PC-3 (cell line): ENCODE measurements at regions not wholly inside any gene's neighbourhood (a gene's known extent, or its start where the extent isn't known, plus 50 kb on each side); places are given as distances from the start of the nearest gene placed in this dataset.

Source experiments
- ATAC-seq: fragments of 200-7000 bp; cut with Tn5 transposase; 2 replicates; pipeline ENCODE4 v1.9.1; 2020; ENCODE audit warnings: mild to moderate bottlenecking, moderate library complexity
- BruUV-seq: library from RNA; stranded (reverse); fragments of 400-500 nt; replicated peaks from 2 replicates; lab custom pipeline; 2021; lab: Mats Ljungman, UMichigan
- CTCF ChIA-PET: fragments of 300-600 bp; sonication (Branson Sonifier 250); formaldehyde crosslinking; loops from one replicate; lab custom pipeline; 2022; ENCODE audit warnings: antibody characterized with exemption; lab: Charles Lee
- POLR2A ChIA-PET: fragments of 300-600 bp; sonication (Branson Sonifier 250); formaldehyde crosslinking; loops from one replicate; lab custom pipeline; 2022; ENCODE audit warnings: antibody characterized with exemption; ENCODE audit not compliant: unreplicated experiment; lab: Charles Lee
- DNase-seq: peaks from one replicate; pipeline ENCODE4 v3.0.0-alpha.2; 2015
- H2AFZ ChIP-seq: fragments of 300-600 bp; sonication (generic); 2 replicates; pipeline ENCODE4 v1.6.0; 2016; ENCODE audit warnings: antibody characterized with exemption, low read length
- H3F3A ChIP-seq: fragments of 300-600 bp; sonication (generic); one replicate; pipeline ENCODE4 v1.6.0; 2017; ENCODE audit warnings: antibody characterized with exemption, low read length, control low read depth, mild to moderate bottlenecking; ENCODE audit not compliant: unreplicated experiment
- H3K27ac ChIP-seq: fragments of 300-600 bp; sonication (generic); 2 replicates; pipeline ENCODE4 v1.5.1; 2016; ENCODE audit warnings: mild to moderate bottlenecking, low read length
- H3K27me3 ChIP-seq: fragments of 300-600 bp; sonication (generic); 2 replicates; pipeline ENCODE4 v1.6.1; 2016; ENCODE audit warnings: low read length, mixed read lengths
- H3K36me3 ChIP-seq: fragments of 300-600 bp; sonication (generic); 2 replicates; pipeline ENCODE4 v1.6.1; 2016; ENCODE audit warnings: low read depth, mixed run types, low read length, mixed read lengths
- H3K4me1 ChIP-seq: fragments of 300-600 bp; sonication (generic); 2 replicates; pipeline ENCODE4 v1.5.1; 2016; ENCODE audit warnings: low read length; ENCODE audit not compliant: insufficient read depth
- H3K4me2 ChIP-seq: fragments of 300-600 bp; sonication (generic); 2 replicates; pipeline ENCODE4 v1.6.0; 2016; ENCODE audit warnings: low read length
- H3K4me3 ChIP-seq: fragments of 300-600 bp; sonication (generic); 2 replicates; pipeline ENCODE4 v1.5.1; 2016; ENCODE audit warnings: mild to moderate bottlenecking, low read length, mixed read lengths
- H3K79me2 ChIP-seq: fragments of 300-600 bp; sonication (generic); 2 replicates; pipeline ENCODE4 v1.6.1; 2017; ENCODE audit warnings: low read length, mixed read lengths
- H3K9ac ChIP-seq: fragments of 300-600 bp; sonication (generic); 2 replicates; pipeline ENCODE4 v1.6.0; 2016; ENCODE audit warnings: mild to moderate bottlenecking, low read length
- H3K9me2 ChIP-seq: fragments of 300-600 bp; sonication (generic); replicated peaks from 2 replicates; pipeline ENCODE4 v1.6.1; 2016; ENCODE audit warnings: mixed run types, low read length, mixed read lengths
- H3K9me3 ChIP-seq: fragments of 300-600 bp; sonication (generic); 2 replicates; pipeline ENCODE4 v1.6.1; 2016; ENCODE audit warnings: low read length, mixed read lengths
- H4K20me1 ChIP-seq: fragments of 300-600 bp; sonication (generic); 2 replicates; pipeline ENCODE4 v1.6.1; 2016; ENCODE audit warnings: low read length, mixed read lengths
- CTCF ChIP-seq: fragments of 300-600 bp; sonication (generic); conservative IDR thresholded peaks from 2 replicates; pipeline ENCODE4 v1.5.1; 2017; ENCODE audit warnings: antibody characterized with exemption, low read depth, mild to moderate bottlenecking, low read length
- EZH2 ChIP-seq: fragments of 300-600 bp; sonication (generic); IDR thresholded peaks from one replicate; pipeline ENCODE4 v1.6.1; 2017; ENCODE audit warnings: antibody characterized with exemption, mild to moderate bottlenecking, low read length; ENCODE audit not compliant: unreplicated experiment
- EZH2phosphoT487 ChIP-seq: fragments of 300-600 bp; sonication (generic); IDR thresholded peaks from 2 replicates; pipeline ENCODE4 v1.6.1; 2018; ENCODE audit warnings: mild to moderate bottlenecking, antibody characterized with exemption, low read length, borderline replicate concordance
- intact Hi-C: fragments of 100-400 bp; cut with micrococcal nuclease; formaldehyde crosslinking; loops from 2 replicates; pipeline ENCODE4 v1.9.0; 2023

GRCh38 chr12:60391791-60392190 is 796.0 kb downstream of the SLC16A7 start:
- Histone ChIP-seq H4K20me1 (no peaks in the 10 kb centered on the region), H3K79me2 (no peaks in the 10 kb centered on the region), H2AFZ (no peak overlapping the region), H3K36me3 (no peaks in the 10 kb centered on the region), H3K4me2 (no peak overlapping the region), H3K27me3 (no peaks in the 10 kb centered on the region), H3K9me3 (no peaks in the 10 kb centered on the region), H3K4me3 (no peak overlapping the region), H3K4me1 (peaks cover 27% of the 10 kb centered on the region), H3F3A (no peaks in the 10 kb centered on the region), H3K9ac (no peak overlapping the region), H3K9me2 (no peaks in the 10 kb centered on the region), H3K27ac (no peak overlapping the region)
- TF ChIP-seq EZH2phosphoT487 (no peak), CTCF (no peak), EZH2 (no peak)
- POLR2A ChIA-PET, result interaction anchor here (0.5 kb wide), 1 partner anchor 347 kb away, joined by 6 read pairs; no protein-coding TSS in a partner anchor
- CTCF ChIA-PET, result no interaction called here
- intact Hi-C loops, result no loop called here
- BruUV-seq, result no TSS peak
- DNase-seq (no peak), ATAC-seq (no peak)

- CTCF ChIA-PET, result no interaction called here
Measured at GRCh38 chr12:60393093-60393492, 797.3 kb downstream of the SLC16A7 start.

More at GRCh38 chr12:60393093-60393492, 797.3 kb downstream of the SLC16A7 start:
- DNase-seq (no peak), ATAC-seq (no peak)
- H3K79me2 ChIP-seq, result no peaks in the 10 kb centered on the region
- no peaks in the 10 kb centered on the region for H3K9me2 ChIP-seq
- BruUV-seq, result no TSS peak
- no peaks in the 10 kb centered on the region for H3K27me3 ChIP-seq
- H4K20me1 ChIP-seq, result no peaks in the 10 kb centered on the region
- intact Hi-C loops, result no loop called here
- H3K9me3 ChIP-seq, result no peaks in the 10 kb centered on the region
- no peak overlapping the region for H3K27ac ChIP-seq
- H3K4me2 ChIP-seq, result no peak overlapping the region
- H3K36me3 ChIP-seq, result no peaks in the 10 kb centered on the region
- no peak overlapping the region for H2AFZ ChIP-seq
- H3K9ac ChIP-seq, result no peak overlapping the region
- no peaks in the 10 kb centered on the region for H3F3A ChIP-seq
- POLR2A ChIA-PET, result no interaction called here
- TF ChIP-seq EZH2, result no peak
- TF ChIP-seq EZH2phosphoT487, result no peak
- TF ChIP-seq CTCF, result no peak
- H3K4me3 ChIP-seq, result no peak overlapping the region
- peaks cover 27% of the 10 kb centered on the region for H3K4me1 ChIP-seq
